ENCODE measurements at regions not wholly inside any gene's neighbourhood (a gene's known extent, or its start where the extent isn't known, plus 50 kb on each side); places are given as distances from the start of the nearest gene placed in this dataset.

DNA sequence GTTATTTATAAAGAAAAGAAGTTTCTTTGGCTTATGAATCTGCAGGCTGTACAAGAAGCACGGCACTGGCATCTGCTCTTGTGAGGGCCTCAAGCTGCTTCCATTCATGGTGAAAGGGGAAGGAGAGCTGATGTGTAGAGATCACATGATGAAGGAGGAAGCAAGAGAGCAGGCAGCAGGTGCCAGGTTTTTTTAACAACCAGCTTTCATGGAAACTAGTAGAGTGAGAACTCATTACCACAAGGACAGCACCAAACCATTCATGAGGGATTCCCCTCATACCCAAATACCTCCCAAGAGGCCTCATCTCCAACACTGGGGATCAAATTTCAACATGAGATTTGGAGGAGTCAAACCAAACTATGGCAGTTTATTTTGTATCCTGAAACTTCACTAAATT, 85.8 kb upstream of the CAMK1G start:
- TF ChIP-seq, protein P1, sequence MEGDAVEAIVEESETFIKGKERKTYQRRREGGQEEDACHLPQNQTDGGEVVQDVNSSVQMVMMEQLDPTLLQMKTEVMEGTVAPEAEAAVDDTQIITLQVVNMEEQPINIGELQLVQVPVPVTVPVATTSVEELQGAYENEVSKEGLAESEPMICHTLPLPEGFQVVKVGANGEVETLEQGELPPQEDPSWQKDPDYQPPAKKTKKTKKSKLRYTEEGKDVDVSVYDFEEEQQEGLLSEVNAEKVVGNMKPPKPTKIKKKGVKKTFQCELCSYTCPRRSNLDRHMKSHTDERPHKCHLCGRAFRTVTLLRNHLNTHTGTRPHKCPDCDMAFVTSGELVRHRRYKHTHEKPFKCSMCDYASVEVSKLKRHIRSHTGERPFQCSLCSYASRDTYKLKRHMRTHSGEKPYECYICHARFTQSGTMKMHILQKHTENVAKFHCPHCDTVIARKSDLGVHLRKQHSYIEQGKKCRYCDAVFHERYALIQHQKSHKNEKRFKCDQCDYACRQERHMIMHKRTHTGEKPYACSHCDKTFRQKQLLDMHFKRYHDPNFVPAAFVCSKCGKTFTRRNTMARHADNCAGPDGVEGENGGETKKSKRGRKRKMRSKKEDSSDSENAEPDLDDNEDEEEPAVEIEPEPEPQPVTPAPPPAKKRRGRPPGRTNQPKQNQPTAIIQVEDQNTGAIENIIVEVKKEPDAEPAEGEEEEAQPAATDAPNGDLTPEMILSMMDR (conservative IDR thresholded peaks at IDR 0.05): no peak
- no peak for TF ChIP-seq EZH2 (IDR thresholded peaks at IDR 0.05; ENCODE audit: low read depth)

All from PC-9 (cell line).